DMS114 treated with DMSO at 0.1 percent for 48 hours (cell line): ENCODE measurements at regions not wholly inside any gene's neighbourhood (a gene's known extent, or its start where the extent isn't known, plus 50 kb on each side); places are given as distances from the start of the nearest gene placed in this dataset.
"Not testable (repeated sequence)": the region's sequence is repeated elsewhere in the genome, so short reads cannot be mapped to it uniquely, and the experiment has no call there.

Experiments used
- DNase-seq: peaks from one replicate; lab custom pipeline; 2025; ENCODE audit not compliant: unreplicated experiment; lab: John Stamatoyannopoulos, UW

DNA sequence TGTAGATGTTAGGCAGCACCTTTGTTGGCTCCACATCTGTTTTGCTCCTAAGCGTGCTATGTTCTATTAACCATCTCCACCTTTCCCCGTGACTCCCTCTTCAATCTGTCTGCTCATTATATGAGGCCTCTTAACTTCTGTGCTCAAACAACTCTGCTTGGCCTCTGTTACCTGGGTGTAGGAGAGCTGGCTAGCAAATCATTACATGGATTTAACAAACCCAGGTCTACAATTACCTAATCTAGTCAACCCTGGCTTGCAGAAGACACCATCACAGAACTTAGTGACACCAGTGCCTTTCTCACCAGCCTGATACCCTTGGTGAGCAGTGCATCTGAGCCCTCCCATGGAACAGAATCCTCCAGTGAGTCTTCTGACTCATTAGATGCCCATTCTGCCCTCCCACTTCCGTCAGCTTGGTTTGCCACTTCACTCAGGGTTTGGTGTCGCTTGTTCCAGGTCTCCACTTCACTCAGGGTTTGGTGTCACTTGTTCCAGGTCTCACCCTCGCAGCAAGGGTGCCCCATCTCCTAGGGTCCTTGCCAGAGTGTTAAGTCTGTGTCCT, 92.0 kb upstream of the KIF26B start:
- no peak for DNase-seq

GRCh38 chr1:245061808-245062207, 93.0 kb upstream of the KIF26B start:
- not testable (repeated sequence) for DNase-seq

DNA sequence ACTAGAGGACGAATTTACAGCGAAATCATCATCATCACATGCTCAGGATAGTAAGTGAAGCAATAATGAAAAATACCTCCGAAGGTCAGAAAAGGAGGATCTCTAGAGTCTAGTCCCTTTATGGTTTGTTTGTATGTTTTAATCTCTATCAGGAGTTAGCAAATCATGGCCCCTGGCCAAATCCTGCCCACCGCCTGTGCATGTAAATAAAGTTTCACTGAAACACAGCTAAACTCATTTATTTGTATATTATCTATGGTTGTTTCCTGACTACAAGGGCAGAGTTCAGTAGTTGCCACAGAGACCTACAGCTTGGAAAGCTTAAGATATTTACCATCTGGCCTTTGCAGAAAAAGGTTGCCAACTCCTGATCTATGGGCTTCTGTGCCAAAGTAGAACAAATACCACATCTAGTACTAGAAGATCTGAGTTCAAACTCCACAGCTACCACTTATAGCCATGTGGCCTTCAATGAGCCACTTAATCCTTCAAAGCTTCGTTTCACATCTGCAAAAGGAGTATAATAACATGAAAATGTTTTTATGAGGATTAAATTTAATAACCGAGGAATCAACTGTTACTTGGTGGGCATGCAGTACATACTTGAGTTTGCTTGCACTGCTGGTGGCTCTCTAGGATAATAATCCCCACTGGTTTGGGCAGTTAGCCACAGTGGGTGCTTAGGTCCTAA, 94.0 kb upstream of the KIF26B start:
- DNase-seq = no peak

GRCh38 chr1:245059806-245060424, 94.9 kb upstream of the KIF26B start:
- no peak for DNase-seq

- no peak for DNase-seq
Measured at GRCh38 chr1:245058882-245059281, 95.9 kb upstream of the KIF26B start.

DNA sequence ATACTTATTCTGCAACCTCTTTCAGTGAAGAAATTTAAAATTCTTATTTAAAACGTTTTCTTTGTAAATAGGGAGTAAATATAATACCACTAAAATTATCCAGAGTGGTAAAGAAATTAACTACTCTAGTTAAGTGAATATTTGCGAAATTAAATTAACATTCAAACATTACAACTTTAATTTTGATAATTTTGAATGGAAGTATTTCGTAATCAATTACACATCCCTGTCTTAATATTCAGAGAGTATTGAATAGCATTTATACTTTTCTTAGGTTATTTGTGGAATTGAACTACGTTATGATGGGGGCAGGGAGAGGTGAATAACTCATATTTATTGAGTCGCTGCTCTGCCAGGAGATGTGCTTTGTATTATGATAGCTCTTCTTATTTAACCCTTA, 96.3 kb upstream of the KIF26B start:
- no peak for DNase-seq

- no peak for DNase-seq
Measured at GRCh38 chr1:245056913-245057312, 97.9 kb upstream of the KIF26B start.

DNA sequence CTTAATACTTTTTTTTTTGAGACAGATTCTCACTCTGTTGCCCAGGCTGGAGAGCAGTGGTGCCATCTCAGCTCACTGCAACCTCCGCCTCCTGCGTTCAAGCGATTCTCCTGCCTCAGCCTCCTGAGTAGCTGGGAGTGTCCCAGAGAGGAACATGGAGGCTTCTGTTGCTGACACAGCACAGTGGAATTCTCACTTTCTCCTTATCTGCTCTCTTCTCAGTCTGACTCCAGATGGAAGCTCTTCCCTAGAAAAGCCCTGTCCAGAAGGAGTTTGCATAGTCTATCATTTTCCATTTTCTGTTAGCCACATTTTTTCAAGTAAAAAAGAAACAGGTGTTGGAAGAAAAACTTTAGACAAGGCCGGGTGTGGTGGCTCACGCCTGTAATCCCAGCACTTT, 98.5 kb upstream of the KIF26B start:
- DNase-seq = not testable (repeated sequence)

GRCh38 chr1:245055752-245056151, 99.0 kb upstream of the KIF26B start:
- no peak for DNase-seq

DNA sequence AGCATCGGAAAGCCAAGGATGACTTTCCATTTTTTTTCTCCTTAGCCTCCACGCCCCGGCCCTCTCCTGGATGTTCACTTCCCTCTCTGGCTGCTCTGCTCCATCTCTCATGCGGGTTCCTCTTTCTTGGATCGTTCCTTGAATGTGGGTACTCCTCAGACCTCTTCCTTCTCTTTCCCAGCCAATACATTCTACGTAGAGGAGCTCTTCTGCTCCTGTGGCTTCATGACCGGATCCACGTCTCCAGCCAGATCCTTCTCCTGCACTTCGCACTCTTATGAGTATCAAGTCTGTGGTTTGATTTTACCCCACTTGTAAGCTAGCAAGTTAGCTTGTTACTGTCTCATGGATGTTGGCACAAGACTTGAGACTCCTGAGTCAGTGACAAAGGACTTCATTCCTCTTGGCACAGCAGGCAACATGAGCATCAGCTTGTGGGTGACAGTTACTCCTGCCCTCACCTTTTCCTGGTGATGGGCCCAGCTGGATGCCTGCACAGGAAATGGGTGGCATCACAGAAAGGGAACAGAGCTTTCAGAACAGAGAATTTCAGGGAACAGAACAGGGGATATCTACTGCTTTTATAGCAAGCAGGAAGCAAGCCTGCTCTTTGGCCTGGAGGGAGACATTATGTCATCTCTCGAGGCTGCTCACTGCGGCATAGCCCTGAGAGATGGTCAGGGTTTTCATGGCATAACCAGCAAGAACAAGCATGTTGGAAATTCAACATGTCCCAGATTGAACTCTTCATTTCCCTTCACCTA, 100.1 kb upstream of the KIF26B start:
- DNase-seq = no peak

DNA sequence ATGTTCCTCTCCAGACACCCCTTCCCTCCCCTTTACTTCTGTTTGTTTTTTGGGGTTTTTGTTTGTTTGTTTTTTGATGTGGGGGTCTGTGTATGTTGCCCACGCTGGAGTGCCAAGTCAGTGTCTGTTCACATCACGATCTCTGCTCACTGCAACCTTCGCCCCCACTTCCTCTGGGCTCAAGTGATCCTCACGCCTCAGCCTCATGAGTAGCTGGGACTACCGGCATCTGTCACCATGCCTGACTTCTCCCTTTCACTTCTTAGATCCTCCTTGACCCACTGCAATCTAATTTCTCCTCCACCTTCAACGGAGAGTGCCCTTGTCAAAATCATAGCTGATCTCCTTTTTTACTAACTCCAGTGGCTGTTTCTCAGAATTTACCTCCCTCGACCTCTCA, 100.7 kb upstream of the KIF26B start:
- DNase-seq = no peak

DNA sequence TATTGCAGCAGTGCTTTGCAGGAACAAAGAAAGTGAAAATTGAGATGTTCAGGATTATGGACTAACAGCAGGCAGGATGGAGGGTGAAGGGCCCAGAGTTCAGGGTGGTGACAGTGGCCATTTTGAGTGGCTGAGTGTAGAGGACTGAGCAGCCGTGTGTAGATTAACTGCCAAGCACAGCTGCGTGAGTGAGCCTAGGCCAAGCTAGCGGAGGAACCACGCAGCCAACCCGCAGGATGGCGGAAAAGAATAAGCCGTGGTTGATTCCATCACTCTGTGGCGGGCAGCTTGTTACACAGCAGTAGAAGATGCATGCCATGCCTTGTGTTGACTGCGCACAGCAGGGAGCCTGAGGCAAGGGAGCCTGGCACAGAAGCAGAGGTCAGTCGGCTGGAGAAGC, 102.5 kb upstream of the KIF26B start:
- no peak for DNase-seq

DNA sequence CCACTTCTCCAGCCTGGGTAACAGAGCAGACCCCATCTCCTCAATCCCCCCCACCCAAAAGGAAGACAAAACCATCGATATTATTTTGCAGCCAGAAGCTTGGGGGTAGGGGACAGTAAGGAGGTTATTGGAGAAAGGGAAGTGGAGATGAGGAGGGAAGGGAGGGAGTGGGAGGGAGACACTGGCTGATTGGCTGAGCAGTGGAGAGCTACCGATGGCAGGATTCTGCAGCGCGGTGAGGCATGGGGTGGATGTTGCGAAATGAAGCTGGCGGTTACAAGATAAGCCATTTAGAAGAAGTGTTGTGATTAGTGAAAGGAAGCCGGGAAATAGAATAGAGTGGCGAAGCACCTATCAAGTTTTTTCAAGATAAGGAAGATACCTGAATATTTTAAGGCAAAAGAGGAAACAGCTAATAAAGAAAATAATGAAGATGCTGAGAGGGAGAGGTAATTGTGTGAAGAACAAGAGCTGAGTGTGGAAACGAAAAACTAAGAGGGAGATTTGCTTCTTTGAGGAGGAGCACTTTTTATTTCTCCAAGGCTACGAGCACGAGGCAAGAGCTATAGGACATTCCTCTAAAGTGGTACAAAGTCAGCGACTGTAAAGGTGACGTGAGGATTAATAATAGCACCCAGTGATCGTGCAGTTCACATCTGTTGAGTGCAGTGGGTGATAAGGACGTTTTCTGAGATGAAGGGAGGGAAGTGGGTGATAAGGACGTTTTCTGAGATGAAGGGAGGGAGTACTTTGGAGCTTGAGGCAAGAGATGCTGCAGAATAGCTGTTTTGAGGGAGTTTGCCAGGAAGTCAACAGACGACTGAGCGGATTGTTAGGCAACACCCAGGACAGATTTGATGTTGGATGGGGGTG, 103.2 kb upstream of the KIF26B start:
- no peak for DNase-seq

- DNase-seq = no peak
Measured at GRCh38 chr1:245046769-245047168, 108.0 kb upstream of the KIF26B start.

DNA sequence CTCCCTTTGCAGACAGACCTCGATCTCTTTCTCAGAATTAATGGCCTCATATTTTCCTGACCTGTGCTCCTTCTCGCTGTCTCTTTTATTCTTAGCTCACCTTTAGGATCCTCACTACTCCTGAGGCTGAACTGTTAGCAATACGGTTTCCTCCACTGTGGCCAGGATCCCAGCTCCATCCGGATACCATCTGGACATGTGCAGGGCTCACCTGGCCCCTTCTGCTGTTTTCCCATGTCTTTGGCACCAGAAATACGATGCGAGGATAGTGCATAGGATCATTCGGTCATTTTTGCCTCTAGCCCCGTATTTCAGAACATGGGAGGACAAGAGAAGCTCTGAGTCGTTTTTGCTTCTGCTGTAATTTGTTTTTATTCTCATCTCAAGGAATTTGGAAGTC, 108.5 kb upstream of the KIF26B start:
- no peak for DNase-seq

DNA sequence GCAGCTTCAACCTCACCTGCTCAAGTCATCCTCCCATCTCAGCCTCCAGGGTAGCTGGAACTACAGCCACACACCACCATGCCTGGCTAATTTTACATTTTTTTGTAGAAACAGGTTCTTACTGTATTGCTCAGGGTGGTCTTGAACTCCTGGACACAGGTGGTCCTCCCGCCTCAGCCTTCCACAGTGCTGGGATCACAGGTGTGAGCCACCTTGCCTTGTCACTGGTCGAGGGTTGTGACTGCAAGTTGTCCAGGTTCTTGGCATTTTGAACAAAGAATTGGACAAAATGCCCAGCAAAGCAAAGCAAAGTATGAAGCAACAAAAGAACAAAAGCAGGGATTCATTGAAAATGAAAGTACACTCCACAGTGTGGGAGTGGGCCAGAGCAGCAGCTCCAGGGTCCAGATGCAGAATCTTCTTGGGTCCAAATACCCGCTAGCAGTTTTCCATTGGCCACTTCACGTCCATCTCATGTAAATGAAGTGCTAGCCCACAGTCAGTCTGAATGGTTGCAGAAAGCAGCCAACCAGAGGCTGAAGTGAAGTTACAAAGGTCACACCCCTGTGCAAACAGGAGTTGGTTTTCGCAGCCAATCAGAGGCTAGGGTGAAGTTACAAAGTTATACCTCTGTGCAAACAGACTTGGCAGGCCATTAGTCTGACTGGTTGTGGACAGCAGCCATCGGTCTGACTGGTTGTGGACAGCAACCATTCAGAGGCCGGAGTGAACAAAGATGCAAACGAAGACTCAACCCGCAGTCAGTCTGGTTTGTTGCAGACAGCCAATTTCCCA, 109.5 kb upstream of the KIF26B start:
- no peak for DNase-seq

GRCh38 chr1:245043611-245043940, 111.2 kb upstream of the KIF26B start:
- DNase-seq = no peak

DNA sequence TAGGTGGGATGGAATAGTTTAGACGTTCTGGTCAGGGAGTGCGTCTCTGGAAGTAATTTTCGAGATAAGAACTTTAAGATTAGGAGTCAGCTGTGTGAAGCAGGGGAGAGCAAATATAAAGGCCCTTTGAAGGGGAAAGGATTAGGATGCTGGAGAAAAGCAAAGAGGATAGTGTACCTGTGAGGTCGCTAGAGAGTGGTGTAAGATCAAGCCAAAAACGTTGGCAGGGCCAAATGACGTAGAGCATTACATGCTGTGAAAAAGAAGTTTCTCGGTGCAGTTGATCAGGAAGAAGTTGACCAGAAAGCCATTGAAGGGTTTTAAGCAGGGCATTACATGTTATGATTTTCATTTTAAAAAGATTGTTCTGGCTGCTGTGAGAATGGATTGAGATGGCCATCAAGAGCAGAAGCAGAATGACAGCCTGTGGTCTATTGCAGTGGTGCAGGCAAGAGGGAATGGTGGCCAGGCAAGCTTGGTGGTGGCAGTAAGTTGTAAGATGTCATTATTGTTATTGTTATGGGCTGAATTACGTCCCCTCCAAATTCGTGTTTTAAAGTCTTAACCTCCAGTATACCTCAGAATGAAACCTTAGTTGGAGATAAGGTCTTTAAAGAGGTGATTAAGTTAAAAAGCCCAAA, 113.6 kb upstream of the KIF26B start:
- no peak for DNase-seq

DNA sequence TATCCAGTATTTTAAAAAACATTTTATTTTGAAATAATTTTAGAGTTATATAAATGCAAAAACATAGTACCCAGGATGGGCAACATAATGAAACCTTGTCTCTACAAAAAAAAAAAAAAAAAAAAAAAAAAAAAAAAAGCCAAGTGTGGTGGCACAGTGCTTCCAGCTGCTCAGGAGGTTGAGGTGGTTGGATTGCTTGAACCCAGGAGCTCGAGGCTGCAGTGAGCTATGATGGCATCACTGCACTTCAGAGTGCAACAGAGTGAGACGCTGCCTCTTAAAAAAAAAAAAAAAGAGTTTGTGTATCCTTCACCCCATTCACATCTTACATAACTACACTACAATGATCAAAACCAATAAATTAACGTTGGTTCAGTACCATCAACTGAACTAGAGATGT, 115.6 kb upstream of the KIF26B start:
- DNase-seq = no peak

GRCh38 chr1:245036102-245036501, 118.7 kb upstream of the KIF26B start:
- no peak for DNase-seq
